Central memory CD8-positive, alpha-beta T cell (primary cell): ENCODE measurements at regions not wholly inside any gene's neighbourhood (a gene's known extent, or its start where the extent isn't known, plus 50 kb on each side); places are given as distances from the start of the nearest gene placed in this dataset.

ENCODE experiments used
- ATAC-seq: fragments of 150-1000 bp; cut with Tn5 transposase; replicated peaks from 2 replicates; pipeline ENCODE4 v1.10.0; 2022; ENCODE audit warnings: mild to moderate bottlenecking, moderate FRiP score, moderate number of reproducible peaks; ENCODE audit not compliant: poor library complexity, severe bottlenecking; ENCODE audit errors: extremely low read depth
- DNase-seq, 2 donors: peaks; one replicate each; pipeline ENCODE4 v3.0.0; 2021; ENCODE audit warnings: low spot score in 2 of 2
- H3K27ac Mint-ChIP-seq: one replicate; pipeline ENCODE4 v1.8.0; 2022; ENCODE audit warnings: low read depth, mild to moderate bottlenecking, moderate library complexity, mixed read lengths
- H3K27me3 Mint-ChIP-seq: one replicate; pipeline ENCODE4 v1.8.0; 2022; ENCODE audit warnings: mixed read lengths
- H3K36me3 Mint-ChIP-seq: one replicate; pipeline ENCODE4 v1.8.0; 2022; ENCODE audit warnings: mild to moderate bottlenecking, moderate library complexity, mixed read lengths; ENCODE audit not compliant: insufficient read depth
- H3K4me1 Mint-ChIP-seq: one replicate; pipeline ENCODE4 v1.8.0; 2022; ENCODE audit warnings: mixed read lengths
- H3K4me3 Mint-ChIP-seq: one replicate; pipeline ENCODE4 v1.8.0; 2022; ENCODE audit warnings: mild to moderate bottlenecking, moderate library complexity, mixed read lengths
- H3K9me3 Mint-ChIP-seq: one replicate; pipeline ENCODE4 v1.8.0; 2022; ENCODE audit warnings: mixed read lengths

GRCh38 chr3:147846854-147847478 is 437.8 kb downstream of the ZIC1 start:
- Mint-ChIP-seq H3K9me3 (no peaks in the 10 kb centered on the region), H3K27me3 (no peaks in the 10 kb centered on the region), H3K4me1 (no peaks in the 10 kb centered on the region), H3K27ac (no peak overlapping the region), H3K4me3 (no peak overlapping the region), H3K36me3 (no peaks in the 10 kb centered on the region)
- DNase-seq (no peak), ATAC-seq (no peak)

- Mint-ChIP-seq H3K27ac (no peak overlapping the region), H3K27me3 (no peaks in the 10 kb centered on the region), H3K4me1 (no peaks in the 10 kb centered on the region), H3K4me3 (no peak overlapping the region), H3K36me3 (no peaks in the 10 kb centered on the region), H3K9me3 (no peaks in the 10 kb centered on the region)
- ATAC-seq (no peak), DNase-seq (no peak)
These were observed 441.9 kb downstream of the ZIC1 start for GRCh38 chr3:147851062-147851461.

- Mint-ChIP-seq H3K4me3 (no peak overlapping the region), H3K36me3 (no peaks in the 10 kb centered on the region), H3K9me3 (no peaks in the 10 kb centered on the region), H3K27ac (no peak overlapping the region), H3K27me3 (no peaks in the 10 kb centered on the region), H3K4me1 (no peaks in the 10 kb centered on the region)
- ATAC-seq (no peak), DNase-seq (no peak)
These were observed 445.4 kb downstream of the ZIC1 start for GRCh38 chr3:147854542-147854941.

GRCh38 chr3:147864754-147865354 is 455.7 kb downstream of the ZIC1 start:
- no peak for ATAC-seq
- Mint-ChIP-seq H3K27ac (no peak overlapping the region), H3K36me3 (no peaks in the 10 kb centered on the region), H3K4me3 (no peak overlapping the region), H3K27me3 (no peaks in the 10 kb centered on the region), H3K9me3 (peaks cover 18% of the 10 kb centered on the region), H3K4me1 (no peaks in the 10 kb centered on the region)
- no peak for DNase-seq

- no peak for DNase-seq
- no peaks in the 10 kb centered on the region for H3K4me1 Mint-ChIP-seq
- no peaks in the 10 kb centered on the region for H3K27me3 Mint-ChIP-seq
- no peak overlapping the region for H3K4me3 Mint-ChIP-seq
- no peaks in the 10 kb centered on the region for H3K36me3 Mint-ChIP-seq
- H3K9me3 Mint-ChIP-seq, result peaks cover 18% of the 10 kb centered on the region
- no peak for ATAC-seq
- no peak overlapping the region for H3K27ac Mint-ChIP-seq
These were observed 457.4 kb downstream of the ZIC1 start for GRCh38 chr3:147866561-147866960.

GRCh38 chr3:147872568-147872967 is 463.4 kb downstream of the ZIC1 start:
- H3K27me3 Mint-ChIP-seq, result no peaks in the 10 kb centered on the region
- DNase-seq (no peak), ATAC-seq (no peak)
- H3K9me3 Mint-ChIP-seq, result peaks cover 11% of the 10 kb centered on the region
- H3K27ac Mint-ChIP-seq, result no peak overlapping the region
- H3K4me3 Mint-ChIP-seq, result no peak overlapping the region
- peaks cover 2% of the 10 kb centered on the region for H3K36me3 Mint-ChIP-seq
- no peaks in the 10 kb centered on the region for H3K4me1 Mint-ChIP-seq

- Mint-ChIP-seq H3K9me3 (peaks cover 20% of the 10 kb centered on the region), H3K27ac (no peak overlapping the region), H3K4me1 (no peaks in the 10 kb centered on the region), H3K4me3 (no peak overlapping the region), H3K27me3 (no peaks in the 10 kb centered on the region), H3K36me3 (peaks cover 2% of the 10 kb centered on the region)
- DNase-seq (no peak), ATAC-seq (no peak)
These were observed 466.3 kb downstream of the ZIC1 start for GRCh38 chr3:147875498-147875897.

- Mint-ChIP-seq H3K4me3 (no peak overlapping the region), H3K9me3 (peaks cover 22% of the 10 kb centered on the region), H3K36me3 (peaks cover 2% of the 10 kb centered on the region), H3K27me3 (no peaks in the 10 kb centered on the region), H3K27ac (no peak overlapping the region), H3K4me1 (no peaks in the 10 kb centered on the region)
- ATAC-seq, result no peak
- no peak for DNase-seq
These were observed 472.8 kb downstream of the ZIC1 start for GRCh38 chr3:147881933-147882332.

- H3K36me3 Mint-ChIP-seq, result no peaks in the 10 kb centered on the region
- H3K27ac Mint-ChIP-seq, result no peak overlapping the region
- DNase-seq (no peak), ATAC-seq (no peak)
- H3K4me3 Mint-ChIP-seq, result no peak overlapping the region
- H3K4me1 Mint-ChIP-seq, result no peaks in the 10 kb centered on the region
- peaks cover 6% of the 10 kb centered on the region for H3K9me3 Mint-ChIP-seq
- no peaks in the 10 kb centered on the region for H3K27me3 Mint-ChIP-seq
These were observed 477.7 kb downstream of the ZIC1 start for GRCh38 chr3:147886879-147887278.

GRCh38 chr3:147887797-147888196 is 478.6 kb downstream of the ZIC1 start:
- Mint-ChIP-seq H3K4me3 (no peak overlapping the region), H3K9me3 (peaks cover 10% of the 10 kb centered on the region), H3K36me3 (no peaks in the 10 kb centered on the region), H3K27me3 (no peaks in the 10 kb centered on the region), H3K27ac (no peak overlapping the region), H3K4me1 (no peaks in the 10 kb centered on the region)
- ATAC-seq, result no peak
- no peak for DNase-seq

GRCh38 chr3:147890114-147890513 is 480.9 kb downstream of the ZIC1 start:
- peaks cover 9% of the 10 kb centered on the region for H3K9me3 Mint-ChIP-seq

GRCh38 chr3:147895509-147895908 is 486.3 kb downstream of the ZIC1 start:
- Mint-ChIP-seq H3K4me1 (no peaks in the 10 kb centered on the region), H3K27me3 (no peaks in the 10 kb centered on the region), H3K9me3 (peaks cover 14% of the 10 kb centered on the region), H3K27ac (no peak overlapping the region), H3K4me3 (no peak overlapping the region), H3K36me3 (no peaks in the 10 kb centered on the region)
- DNase-seq, result no peak
- no peak for ATAC-seq

More at GRCh38 chr3:147890114-147890513, 480.9 kb downstream of the ZIC1 start:
- Mint-ChIP-seq H3K27me3 (no peaks in the 10 kb centered on the region), H3K4me3 (no peak overlapping the region), H3K36me3 (no peaks in the 10 kb centered on the region), H3K4me1 (no peaks in the 10 kb centered on the region), H3K27ac (no peak overlapping the region)
- no peak for ATAC-seq
- DNase-seq, result no peak

- ATAC-seq, result no peak
- H3K9me3 Mint-ChIP-seq, result peaks cover 8% of the 10 kb centered on the region
- no peak overlapping the region for H3K4me3 Mint-ChIP-seq
- H3K36me3 Mint-ChIP-seq, result no peaks in the 10 kb centered on the region
- no peaks in the 10 kb centered on the region for H3K4me1 Mint-ChIP-seq
- DNase-seq, result no peak
- H3K27me3 Mint-ChIP-seq, result no peaks in the 10 kb centered on the region
- H3K27ac Mint-ChIP-seq, result no peak overlapping the region
These were observed 491.7 kb downstream of the ZIC1 start for GRCh38 chr3:147900851-147901250.
